ENCODE measurements at regions not wholly inside any gene's neighbourhood (a gene's known extent, or its start where the extent isn't known, plus 50 kb on each side); places are given as distances from the start of the nearest gene placed in this dataset.

- Histone ChIP-seq H3K27me3 (replicated peaks) (no peaks in the 10 kb centered on the region), H3K36me3 (replicated peaks) (no peaks in the 10 kb centered on the region), H3K4me3 (ENCODE audit: low read depth, low read length) (no peak overlapping the region), H3K27ac (no peak overlapping the region)
- no peak for DNase-seq
- no peak for TF ChIP-seq CTCF (IDR thresholded peaks at IDR 0.05; ENCODE audit: low read depth, low read length, missing control alignments)
- in situ Hi-C loops (cut with HindIII; ENCODE audit: low pct_ligation_motif_present, low sequenced_read_pairs), result no loop called here
These were observed 99.0 kb upstream of the ZFP64 start for GRCh38 chr20:52290569-52290968.

GRCh38 chr20:52289956-52290565, 98.5 kb upstream of the ZFP64 start:
- no peak for DNase-seq
- no peak overlapping the region for H3K27ac ChIP-seq
- no peaks in the 10 kb centered on the region for H3K27me3 ChIP-seq (replicated peaks)
- in situ Hi-C loops (cut with HindIII; ENCODE audit: low pct_ligation_motif_present, low sequenced_read_pairs), result no loop called here
- no peaks in the 10 kb centered on the region for H3K36me3 ChIP-seq (replicated peaks)
- no peak overlapping the region for H3K4me3 ChIP-seq (ENCODE audit: low read depth, low read length)
- no peak for TF ChIP-seq CTCF (IDR thresholded peaks at IDR 0.05; ENCODE audit: low read depth, low read length, missing control alignments)

- DNase-seq, result no peak
- no peaks in the 10 kb centered on the region for H3K27me3 ChIP-seq (replicated peaks)
- no peak overlapping the region for H3K4me3 ChIP-seq (ENCODE audit: low read depth, low read length)
- H3K36me3 ChIP-seq (replicated peaks), result no peaks in the 10 kb centered on the region
- H3K27ac ChIP-seq, result no peak overlapping the region
- TF ChIP-seq CTCF (IDR thresholded peaks at IDR 0.05; ENCODE audit: low read depth, low read length, missing control alignments), result no peak
- in situ Hi-C loops (cut with HindIII; ENCODE audit: low pct_ligation_motif_present, low sequenced_read_pairs), result no loop called here
These were observed 88.8 kb upstream of the ZFP64 start for GRCh38 chr20:52280407-52280806.

GRCh38 chr20:52279706-52280105, 88.1 kb upstream of the ZFP64 start:
- Histone ChIP-seq H3K36me3 (replicated peaks) (no peaks in the 10 kb centered on the region), H3K27me3 (replicated peaks) (no peaks in the 10 kb centered on the region), H3K4me3 (ENCODE audit: low read depth, low read length) (no peak overlapping the region), H3K27ac (no peak overlapping the region)
- no peak for DNase-seq
- in situ Hi-C loops (cut with HindIII; ENCODE audit: low pct_ligation_motif_present, low sequenced_read_pairs), result no loop called here
- TF ChIP-seq CTCF (IDR thresholded peaks at IDR 0.05; ENCODE audit: low read depth, low read length, missing control alignments), result no peak

- TF ChIP-seq CTCF (IDR thresholded peaks at IDR 0.05; ENCODE audit: low read depth, low read length, missing control alignments), result no peak
- no peak for DNase-seq
- no peaks in the 10 kb centered on the region for H3K27me3 ChIP-seq (replicated peaks)
- H3K27ac ChIP-seq, result no peak overlapping the region
- H3K36me3 ChIP-seq (replicated peaks), result no peaks in the 10 kb centered on the region
- no peak overlapping the region for H3K4me3 ChIP-seq (ENCODE audit: low read depth, low read length)
- in situ Hi-C loops (cut with HindIII; ENCODE audit: low pct_ligation_motif_present, low sequenced_read_pairs), result no loop called here
These were observed 83.7 kb upstream of the ZFP64 start for GRCh38 chr20:52275181-52275691.

- no peak for TF ChIP-seq CTCF (IDR thresholded peaks at IDR 0.05; ENCODE audit: low read depth, low read length, missing control alignments)
- H3K4me3 ChIP-seq (ENCODE audit: low read depth, low read length), result no peak overlapping the region
- no peaks in the 10 kb centered on the region for H3K27me3 ChIP-seq (replicated peaks)
- no peak for DNase-seq
- H3K36me3 ChIP-seq (replicated peaks), result no peaks in the 10 kb centered on the region
- H3K27ac ChIP-seq, result no peak overlapping the region
- in situ Hi-C loops (cut with HindIII; ENCODE audit: low pct_ligation_motif_present, low sequenced_read_pairs), result no loop called here
These were observed 79.1 kb upstream of the ZFP64 start for GRCh38 chr20:52270696-52271095.

Measured in brain microvascular endothelial cell (primary cell).